ENCODE measurements at regions not wholly inside any gene's neighbourhood (a gene's known extent, or its start where the extent isn't known, plus 50 kb on each side); places are given as distances from the start of the nearest gene placed in this dataset.

DNA sequence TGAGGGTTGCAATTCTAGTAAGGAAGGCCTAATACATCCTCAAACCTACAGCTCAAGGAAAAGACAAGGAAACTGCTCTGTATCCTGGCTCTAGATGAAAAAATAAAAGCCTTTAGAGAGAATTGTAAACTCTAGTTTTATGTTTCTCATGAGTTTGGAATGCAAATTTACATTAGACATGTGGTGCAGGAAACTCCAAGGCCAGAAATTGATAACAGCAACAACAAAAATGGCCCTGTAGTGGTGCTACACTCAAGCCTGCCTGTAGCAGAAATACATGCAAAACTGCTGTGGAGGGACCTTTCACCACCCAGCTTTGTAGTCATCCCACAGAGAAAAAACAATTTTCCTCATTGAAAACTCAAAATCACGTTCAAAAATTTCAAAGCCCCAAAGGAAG is 546.7 kb upstream of the LRRN3 start:
- TF ChIP-seq ZNF18 (tag by site-specific recombination; IDR thresholded peaks at IDR 0.05), result no peak
- no peak for TF ChIP-seq ZNF449 (tag by site-specific recombination; IDR thresholded peaks at IDR 0.05)
- no peak for TF ChIP-seq CTCF (tag by site-specific recombination; IDR thresholded peaks at IDR 0.05)
- no peak for TF ChIP-seq ZNF830 (tag by site-specific recombination; IDR thresholded peaks at IDR 0.05; ENCODE audit: low read depth)
- TF ChIP-seq ZNF791 (tag by site-specific recombination; IDR thresholded peaks at IDR 0.05), result no peak
- no peak for TF ChIP-seq ZNF184 (tag by site-specific recombination; IDR thresholded peaks at IDR 0.05)
- TF ChIP-seq REST (tag by site-specific recombination; IDR thresholded peaks at IDR 0.05), result no peak
- no peak for TF ChIP-seq ZBTB49 (tag by site-specific recombination; IDR thresholded peaks at IDR 0.05; ENCODE audit: low read depth)
- TF ChIP-seq ZNF626 (tag by site-specific recombination; IDR thresholded peaks at IDR 0.05), result no peak
- no peak for TF ChIP-seq ZNF707 (tag by site-specific recombination; IDR thresholded peaks at IDR 0.05)
- no peak for TF ChIP-seq ZNF211 (tag by site-specific recombination; IDR thresholded peaks at IDR 0.05; ENCODE audit: low read depth)
- TF ChIP-seq HOXA7 (CRISPR knock-in tag; IDR thresholded peaks at IDR 0.05; ENCODE audit: borderline replicate concordance), result no peak
- TF ChIP-seq ZNF777 (tag by site-specific recombination; IDR thresholded peaks at IDR 0.05; ENCODE audit: borderline replicate concordance), result no peak
